ENCODE measurements at regions not wholly inside any gene's neighbourhood (a gene's known extent, or its start where the extent isn't known, plus 50 kb on each side); places are given as distances from the start of the nearest gene placed in this dataset.
A peak's percentile ranks its signal among the peaks of the same experiment; 100 is the strongest.
"Not testable (repeated sequence)": the region's sequence is repeated elsewhere in the genome, so short reads cannot be mapped to it uniquely, and the experiment has no call there.

DNA sequence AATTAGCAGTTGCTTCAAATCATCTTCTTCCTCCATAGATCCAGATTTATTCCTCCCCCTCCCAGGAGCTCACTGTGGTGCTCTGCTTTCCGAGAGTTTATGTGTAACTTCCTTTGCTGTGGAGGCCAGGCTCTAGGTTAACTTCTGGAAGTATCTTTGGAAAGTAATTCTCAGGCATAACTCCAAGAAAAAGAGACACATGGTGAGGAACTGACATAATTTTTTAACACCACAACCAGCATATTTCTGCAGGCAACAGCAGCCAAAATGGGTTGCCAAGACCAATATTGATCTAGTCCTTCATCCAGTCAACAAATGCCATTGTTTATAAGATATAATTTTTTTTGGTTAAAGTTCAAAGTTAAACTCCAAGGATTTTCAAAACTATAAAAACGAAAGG lies 114.5 kb upstream of the RBPJ start:
- 14 to 19% methylated on average over 2 of the region's 2 CpGs for WGBS, 2 donors
- H3K27ac ChIP-seq, result peak overlapping the region in 2 of 4 donors; percentile 22 to 66
- no peaks in the 10 kb centered on the region for H3K9me3 ChIP-seq
- H3K36me3 ChIP-seq, result no peaks in the 10 kb centered on the region
- DNase-seq (ENCODE audit: low spot score in 2 of 2), result peak; percentile 25 to 75
- no peak overlapping the region for H3K4me3 ChIP-seq
- H3K4me1 ChIP-seq, result peaks cover 0 to 36% (median 3%) of the 10 kb centered on the region in 4 donors
- no peaks in the 10 kb centered on the region for H3K27me3 ChIP-seq
- TF ChIP-seq POLR2A (IDR thresholded peaks at IDR 0.05) (no peak), CTCF (IDR thresholded peaks at IDR 0.05) (no peak), EP300 (IDR thresholded peaks at IDR 0.05) (peak; percentile 52 to 88)

DNA sequence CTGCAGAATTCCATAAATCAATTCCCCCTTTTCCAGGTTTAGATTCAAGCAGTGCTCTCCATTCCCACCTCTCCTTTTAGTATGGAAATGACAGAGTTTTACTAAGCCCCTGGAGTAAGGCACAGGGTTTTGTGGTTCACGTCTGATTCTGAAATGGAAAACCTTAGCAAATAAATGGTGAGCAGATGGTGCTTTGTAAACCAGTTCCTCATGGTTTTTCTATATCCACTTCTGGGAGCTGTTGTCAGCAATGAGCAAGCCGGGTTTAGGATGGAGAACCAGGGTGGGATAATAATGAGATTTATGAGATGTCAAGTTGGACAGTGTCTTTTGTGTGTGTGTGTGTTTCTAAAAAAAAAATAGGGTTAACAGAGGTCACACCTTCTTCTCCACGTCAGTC lies 113.8 kb upstream of the RBPJ start:
- no peak overlapping the region for H3K4me3 ChIP-seq
- 33 to 51% methylated on average over 3 of the region's 3 CpGs for WGBS, 2 donors
- H3K27me3 ChIP-seq, result no peaks in the 10 kb centered on the region
- H3K9me3 ChIP-seq, result no peaks in the 10 kb centered on the region
- peaks cover 0 to 36% (median 3%) of the 10 kb centered on the region in 4 donors for H3K4me1 ChIP-seq
- TF ChIP-seq EP300 (IDR thresholded peaks at IDR 0.05), result no peak
- TF ChIP-seq CTCF (IDR thresholded peaks at IDR 0.05), result no peak
- no peak for TF ChIP-seq POLR2A (IDR thresholded peaks at IDR 0.05)
- H3K27ac ChIP-seq, result peak overlapping the region in 2 of 4 donors; percentile 4 to 51
- H3K36me3 ChIP-seq, result no peaks in the 10 kb centered on the region
- DNase-seq (ENCODE audit: low spot score in 2 of 2), result no peak

- Histone ChIP-seq H3K4me3 (no peak overlapping the region), H3K4me1 (peaks cover 0 to 36% (median 3%) of the 10 kb centered on the region in 4 donors), H3K27ac (no peak overlapping the region), H3K9me3 (no peaks in the 10 kb centered on the region), H3K27me3 (no peaks in the 10 kb centered on the region), H3K36me3 (no peaks in the 10 kb centered on the region)
- 84% methylated on average over 3 of the region's 3 CpGs for WGBS, 2 donors
- no peak for TF ChIP-seq CTCF (IDR thresholded peaks at IDR 0.05)
- TF ChIP-seq EP300 (IDR thresholded peaks at IDR 0.05), result no peak
- TF ChIP-seq POLR2A (IDR thresholded peaks at IDR 0.05), result no peak
- DNase-seq (ENCODE audit: low spot score in 2 of 2), result no peak
Observed at GRCh38 chr4:26207631-26208030, 113.2 kb upstream of the RBPJ start.

- Histone ChIP-seq H3K4me1 (peaks cover 0 to 36% (median 3%) of the 10 kb centered on the region in 4 donors), H3K4me3 (no peak overlapping the region), H3K27ac (no peak overlapping the region), H3K27me3 (no peaks in the 10 kb centered on the region), H3K9me3 (no peaks in the 10 kb centered on the region), H3K36me3 (no peaks in the 10 kb centered on the region)
- 59 to 62% methylated on average over 2 of the region's 2 CpGs for WGBS, 2 donors
- TF ChIP-seq POLR2A (IDR thresholded peaks at IDR 0.05), result no peak
- no peak for DNase-seq (ENCODE audit: low spot score in 2 of 2)
Observed at GRCh38 chr4:26208237-26208994, 112.4 kb upstream of the RBPJ start.

DNA sequence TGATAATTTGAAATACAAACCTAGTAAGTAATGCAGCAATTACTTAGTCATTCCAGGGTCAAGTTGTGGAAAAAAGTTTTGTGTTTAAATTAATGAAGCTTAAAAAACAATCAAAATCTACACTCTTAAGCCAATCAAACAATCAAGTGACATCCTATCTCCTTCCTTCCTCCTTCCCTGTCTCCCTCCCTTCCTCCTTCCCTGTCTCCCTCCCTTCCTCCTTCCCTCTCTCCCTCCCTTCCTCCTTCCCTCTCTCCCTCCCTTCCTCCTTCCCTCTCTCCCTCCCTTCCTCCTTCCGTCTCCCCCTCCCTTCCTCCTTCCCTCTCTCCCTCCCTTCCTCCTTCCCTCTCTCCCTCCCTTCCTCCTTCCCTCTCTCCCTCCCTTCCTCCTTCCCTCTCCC lies 111.4 kb upstream of the RBPJ start:
- H3K9me3 ChIP-seq; H3K27ac ChIP-seq; H3K27me3 ChIP-seq; H3K4me3 ChIP-seq; H3K36me3 ChIP-seq; DNase-seq (ENCODE audit: low spot score in 2 of 2): not testable (repeated sequence)
- 33 to 86% methylated on average over 1 of the region's 1 CpG for WGBS, 2 donors
- H3K4me1 ChIP-seq, result peaks cover 0 to 35% (median 3%) of the 10 kb centered on the region in 4 donors

GRCh38 chr4:26212528-26212927 lies 108.3 kb upstream of the RBPJ start:
- DNase-seq (ENCODE audit: low spot score in 2 of 2), result no peak
- Histone ChIP-seq H3K4me1 (peaks cover 0 to 10% (median 0%) of the 10 kb centered on the region in 4 donors), H3K9me3 (no peaks in the 10 kb centered on the region), H3K27me3 (no peaks in the 10 kb centered on the region), H3K36me3 (no peaks in the 10 kb centered on the region), H3K27ac (no peak overlapping the region), H3K4me3 (no peak overlapping the region)
- no peak for TF ChIP-seq POLR2A (IDR thresholded peaks at IDR 0.05)
- 92 to 95% methylated on average over 2 of the region's 2 CpGs for WGBS, 2 donors

All from tibial nerve (tissue), 4 donors.